Common myeloid progenitor, CD34-positive (primary cell): ENCODE measurements at regions not wholly inside any gene's neighbourhood (a gene's known extent, or its start where the extent isn't known, plus 50 kb on each side); places are given as distances from the start of the nearest gene placed in this dataset.
"Not testable (repeated sequence)": the region's sequence is repeated elsewhere in the genome, so short reads cannot be mapped to it uniquely, and the experiment has no call there.

ENCODE experiments used
- CTCF ChIA-PET: fragments of 350-600 bp; sonication (Branson Sonifier 250); formaldehyde crosslinking; loops from one replicate; lab custom pipeline; 2021; ENCODE audit warnings: antibody characterized with exemption; lab: Charles Lee
- POLR2A ChIA-PET: fragments of 350-600 bp; sonication (Branson Sonifier 250); formaldehyde crosslinking; loops from one replicate; lab custom pipeline; 2021; ENCODE audit warnings: antibody characterized with exemption; lab: Charles Lee
- DNase-seq, 3 donors: peaks; one replicate each; pipeline versions ENCODE4 v3.0.0 to v3.0.0-alpha.2; 2013
- H3K27ac ChIP-seq, 2 experiments: 1 replicate in 1 of 2; 2 replicates in 1 of 2; pipeline ENCODE4 v1.7.0; 2013; ENCODE audit warnings: inconsistent platforms in 2 of 2, low read length in 2 of 2, mild to moderate bottlenecking in 2 of 2, low read depth in 1 of 2, moderate library complexity in 1 of 2; ENCODE audit not compliant: severe bottlenecking in 2 of 2, insufficient read depth in 1 of 2, poor library complexity in 1 of 2
- H3K27me3 ChIP-seq, 5 experiments: replicated peaks in 2 of 5; 1 replicate in 3 of 5; 2 replicates in 2 of 5; pipeline versions ENCODE4 v1.6.1 to v1.7.0; 2013; ENCODE audit warnings: low read length in 4 of 5, mild to moderate bottlenecking in 2 of 5, moderate library complexity in 2 of 5, inconsistent platforms in 1 of 5; ENCODE audit not compliant: insufficient read depth in 5 of 5, control insufficient read depth in 4 of 5
- H3K36me3 ChIP-seq, 4 experiments: 1 replicate in 2 of 4; 2 replicates in 2 of 4; pipeline versions ENCODE4 v1.6.1 to v1.7.0; 2013; ENCODE audit warnings: low read length in 3 of 4, control low read depth in 1 of 4, mild to moderate bottlenecking in 1 of 4; ENCODE audit not compliant: control insufficient read depth in 4 of 4, insufficient read depth in 4 of 4
- H3K4me1 ChIP-seq, 4 experiments: 1 replicate in 3 of 4; 2 replicates in 1 of 4; pipeline versions ENCODE4 v1.6.1 to v1.7.1; 2013; ENCODE audit warnings: low read length in 3 of 4, mild to moderate bottlenecking in 3 of 4, control low read depth in 1 of 4, inconsistent platforms in 1 of 4, moderate library complexity in 1 of 4; ENCODE audit not compliant: control insufficient read depth in 4 of 4, insufficient read depth in 4 of 4; ENCODE audit errors: control extremely low read depth in 1 of 4
- H3K4me3 ChIP-seq, 7 experiments: 1 replicate in 4 of 7; 2 replicates in 3 of 7; pipeline versions ENCODE4 v1.5.1 to v1.7.0; 2013; ENCODE audit warnings: mild to moderate bottlenecking in 7 of 7, low read length in 6 of 7, moderate library complexity in 6 of 7, inconsistent platforms in 2 of 7, low read depth in 2 of 7, control low read depth in 1 of 7; ENCODE audit not compliant: insufficient read depth in 4 of 7, control insufficient read depth in 1 of 7; ENCODE audit errors: extremely low read depth in 1 of 7
- H3K9me3 ChIP-seq, 5 experiments: 1 replicate in 4 of 5; 2 replicates in 1 of 5; pipeline versions ENCODE4 v1.6.1 to v1.7.1; 2013; ENCODE audit warnings: low read length in 4 of 5, mild to moderate bottlenecking in 2 of 5, inconsistent platforms in 1 of 5, low read depth in 1 of 5, moderate library complexity in 1 of 5; ENCODE audit not compliant: control insufficient read depth in 4 of 5, insufficient read depth in 2 of 5; ENCODE audit errors: control extremely low read depth in 1 of 5
- WGBS: methylation state at CpG from one replicate; pipeline ENCODE4 v1.1.5; 2013; ENCODE audit not compliant: insufficient coverage; 5-methylcytosine and 5-hydroxymethylcytosine counted together

- ChIA-PET POLR2A (no interaction called here), CTCF (no interaction called here)
- DNase-seq: no peak
- Histone ChIP-seq H3K9me3 (no peaks in the 10 kb centered on the region), H3K36me3 (no peaks in the 10 kb centered on the region), H3K27me3 (no peaks in the 10 kb centered on the region), H3K27ac (no peak overlapping the region), H3K4me1 (no peaks in the 10 kb centered on the region), H3K4me3 (no peak overlapping the region)
- 64% methylated on average over 15 of the region's 15 CpGs for WGBS
These were observed 507.7 kb downstream of the ZIC3 start for GRCh38 chrX:138073626-138074025.

- H3K9me3 ChIP-seq: no peaks in the 10 kb centered on the region
- H3K36me3 ChIP-seq: no peaks in the 10 kb centered on the region
- no peaks in the 10 kb centered on the region for H3K27me3 ChIP-seq
- ChIA-PET CTCF (no interaction called here), POLR2A (no interaction called here)
- 88% methylated on average over 1 of the region's 2 CpGs for WGBS
- no peak overlapping the region for H3K4me3 ChIP-seq
- H3K4me1 ChIP-seq: no peaks in the 10 kb centered on the region
- no peak overlapping the region for H3K27ac ChIP-seq
- no peak for DNase-seq
These were observed 516.3 kb downstream of the ZIC3 start for GRCh38 chrX:138082251-138082650.

- Histone ChIP-seq H3K4me3 (no peak overlapping the region), H3K27ac (no peak overlapping the region), H3K27me3 (no peaks in the 10 kb centered on the region), H3K36me3 (no peaks in the 10 kb centered on the region), H3K4me1 (no peaks in the 10 kb centered on the region), H3K9me3 (no peaks in the 10 kb centered on the region)
- 40% methylated on average over 1 of the region's 2 CpGs for WGBS
- POLR2A ChIA-PET: no interaction called here
- CTCF ChIA-PET: no interaction called here
- no peak for DNase-seq
These were observed 517.0 kb downstream of the ZIC3 start for GRCh38 chrX:138082896-138083295.

- H3K27ac ChIP-seq, H3K4me1 ChIP-seq, CTCF ChIA-PET, H3K4me3 ChIP-seq, H3K36me3 ChIP-seq, H3K9me3 ChIP-seq, DNase-seq, POLR2A ChIA-PET, H3K27me3 ChIP-seq: not testable (repeated sequence)
- WGBS: no CpG with 5 or more reads among the region's 3 CpGs
These were observed 545.0 kb downstream of the ZIC3 start for GRCh38 chrX:138110910-138111309.

GRCh38 chrX:138127314-138127713 lies 561.4 kb downstream of the ZIC3 start:
- ChIA-PET POLR2A (no interaction called here), CTCF (interaction anchor here (1.1 to 1.9 kb wide), 3 partner anchors 11 to 619 kb away, joined by 4 to 6 read pairs (median 5); no protein-coding TSS in a partner anchor)
- no peaks in the 10 kb centered on the region for H3K9me3 ChIP-seq
- H3K4me3 ChIP-seq: no peak overlapping the region
- no peak for DNase-seq
- no peak overlapping the region for H3K27ac ChIP-seq
- H3K27me3 ChIP-seq: peaks cover 0 to 5% (median 0%) of the 10 kb centered on the region in 5 experiments
- no peaks in the 10 kb centered on the region for H3K36me3 ChIP-seq
- 75% methylated on average over 7 of the region's 8 CpGs for WGBS
- no peaks in the 10 kb centered on the region for H3K4me1 ChIP-seq

GRCh38 chrX:138128027-138128671 lies 562.2 kb downstream of the ZIC3 start:
- DNase-seq: peak; percentile 4 to 54 (median 51)
- POLR2A ChIA-PET: no interaction called here
- no peaks in the 10 kb centered on the region for H3K36me3 ChIP-seq
- H3K27ac ChIP-seq: no peak overlapping the region
- WGBS: 31% methylated on average over 8 of the region's 8 CpGs
- H3K4me3 ChIP-seq: no peak overlapping the region
- peaks cover 0 to 5% (median 0%) of the 10 kb centered on the region in 5 experiments for H3K27me3 ChIP-seq
- CTCF ChIA-PET: interaction anchor here (1.1 to 1.9 kb wide), 4 partner anchors 10 to 618 kb away, joined by 3 to 6 read pairs (median 4); no protein-coding TSS in a partner anchor
- no peaks in the 10 kb centered on the region for H3K4me1 ChIP-seq
- H3K9me3 ChIP-seq: no peaks in the 10 kb centered on the region

- POLR2A ChIA-PET: no interaction called here
- no peaks in the 10 kb centered on the region for H3K27me3 ChIP-seq
- CTCF ChIA-PET: no interaction called here
- H3K36me3 ChIP-seq: no peaks in the 10 kb centered on the region
- no CpG with 5 or more reads among the region's 2 CpGs for WGBS
- H3K4me3 ChIP-seq: no peak overlapping the region
- no peaks in the 10 kb centered on the region for H3K4me1 ChIP-seq
- no peak overlapping the region for H3K27ac ChIP-seq
- H3K9me3 ChIP-seq: no peaks in the 10 kb centered on the region
- peak in 2 of 3 donors; percentile 3 to 7 for DNase-seq
These were observed 560.8 kb downstream of the FGF13 start for GRCh38 chrX:138150709-138151108.
